Stimulated activated CD8-positive, alpha-beta memory T cell treated with anti-CD3 and anti-CD28 coated beads, Interleukin-7, amount 100 ng/mL, for 1 hour (primary cell): ENCODE measurements at regions not wholly inside any gene's neighbourhood (a gene's known extent, or its start where the extent isn't known, plus 50 kb on each side); places are given as distances from the start of the nearest gene placed in this dataset.
"Not testable (repeated sequence)": the region's sequence is repeated elsewhere in the genome, so short reads cannot be mapped to it uniquely, and the experiment has no call there.

ENCODE experiments used
- DNase-seq, 2 donors: peaks; one replicate each; pipeline ENCODE4 v3.0.0-alpha.2; 2020; ENCODE audit warnings: low read depth in 2 of 2

DNA sequence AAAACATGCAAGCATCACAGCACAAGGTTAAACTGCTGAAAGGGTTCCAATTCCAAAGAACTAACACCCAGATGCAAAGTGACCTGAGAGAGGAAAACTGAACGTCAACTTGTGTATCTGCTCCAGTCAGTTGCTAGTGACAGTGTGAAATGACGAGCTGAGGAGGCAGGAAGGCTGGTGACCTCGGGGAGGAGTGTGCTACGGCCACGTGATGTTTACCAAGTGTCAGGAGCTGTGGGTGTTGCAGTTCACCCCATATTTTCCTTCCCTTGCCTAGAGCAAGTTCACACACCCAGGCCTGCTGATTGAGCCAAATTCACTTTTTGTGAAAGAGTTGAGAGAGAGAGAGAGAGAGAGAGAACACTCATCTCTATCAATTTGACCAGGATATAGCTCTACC is 231.6 kb upstream of the ANKH start:
- DNase-seq = no peak

DNA sequence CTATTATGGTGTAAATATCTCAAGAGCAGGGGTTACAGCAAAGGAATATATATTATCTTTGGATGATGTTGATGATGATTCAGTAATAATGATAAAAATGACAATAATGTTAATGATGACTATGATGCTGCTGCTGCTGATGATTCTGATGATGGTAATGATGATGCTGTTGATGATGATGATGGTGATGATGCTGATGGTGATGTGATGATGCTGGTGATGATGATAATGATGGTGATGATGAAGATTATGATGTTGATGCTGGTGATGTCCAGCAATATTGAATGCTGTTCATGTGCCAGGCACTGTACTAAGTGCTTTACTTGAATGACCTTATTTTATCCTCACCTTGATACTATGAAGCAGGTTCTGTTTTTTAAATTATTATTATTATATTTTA is 226.0 kb upstream of the ANKH start:
- DNase-seq = no peak

DNA sequence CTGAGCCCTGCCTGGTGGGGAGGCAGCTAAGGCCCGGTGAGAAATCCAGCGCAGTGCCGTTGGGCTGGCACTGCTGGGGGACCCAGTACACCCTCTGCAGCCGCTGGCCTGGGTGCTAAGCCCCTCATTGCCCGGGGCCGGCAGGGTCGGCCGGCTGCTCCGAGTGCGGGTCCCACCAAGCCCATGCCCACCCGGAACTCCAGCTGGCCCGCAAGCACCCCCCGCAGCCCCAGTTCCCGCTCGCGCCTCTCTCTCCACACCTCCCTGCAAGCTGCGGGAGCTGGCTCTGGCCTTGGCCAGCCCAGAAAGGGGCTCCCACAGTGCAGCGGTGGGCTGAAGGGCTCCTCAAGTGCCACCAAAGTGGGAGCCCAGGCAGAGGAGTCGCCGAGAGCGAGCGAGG is 225.1 kb upstream of the ANKH start:
- DNase-seq = not testable (repeated sequence)

DNA sequence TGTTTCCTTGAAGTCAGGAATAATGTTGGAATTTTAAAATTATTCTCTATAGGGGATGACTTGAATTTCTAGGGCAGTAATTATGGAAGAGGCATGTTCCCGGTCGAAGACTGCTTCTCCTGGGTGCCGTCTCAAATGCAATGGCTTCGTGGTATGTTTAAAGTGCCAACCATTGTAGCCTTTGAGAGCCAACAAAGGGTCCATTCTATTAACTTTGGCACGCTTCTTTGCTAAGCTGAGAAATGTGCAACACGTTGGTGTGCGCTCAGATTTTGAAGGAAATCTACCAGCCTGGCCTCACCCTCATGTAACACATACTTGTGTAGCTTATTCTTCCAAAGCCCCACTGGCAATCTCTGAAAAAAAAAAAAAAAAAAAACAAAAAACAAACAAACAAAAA is 221.2 kb upstream of the ANKH start:
- no peak for DNase-seq

DNA sequence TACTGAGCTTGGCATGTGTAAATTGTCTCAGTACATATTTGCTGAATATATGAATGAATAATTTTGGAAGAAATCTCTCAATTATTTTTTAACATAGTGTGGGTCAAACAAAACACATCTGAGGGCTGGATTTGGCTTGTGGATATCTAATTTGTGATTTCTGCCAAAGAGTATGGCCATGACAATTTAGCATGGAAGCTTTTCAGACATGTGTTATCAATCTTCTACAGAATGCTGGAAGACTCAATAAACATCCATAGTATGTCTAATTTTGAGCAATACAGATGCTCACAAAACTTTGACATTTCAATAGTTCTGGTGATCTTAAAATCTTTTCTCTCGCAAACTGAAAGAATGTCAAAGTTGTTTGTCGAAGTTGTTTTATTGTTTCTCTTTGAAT is 214.1 kb upstream of the ANKH start:
- no peak for DNase-seq

DNA sequence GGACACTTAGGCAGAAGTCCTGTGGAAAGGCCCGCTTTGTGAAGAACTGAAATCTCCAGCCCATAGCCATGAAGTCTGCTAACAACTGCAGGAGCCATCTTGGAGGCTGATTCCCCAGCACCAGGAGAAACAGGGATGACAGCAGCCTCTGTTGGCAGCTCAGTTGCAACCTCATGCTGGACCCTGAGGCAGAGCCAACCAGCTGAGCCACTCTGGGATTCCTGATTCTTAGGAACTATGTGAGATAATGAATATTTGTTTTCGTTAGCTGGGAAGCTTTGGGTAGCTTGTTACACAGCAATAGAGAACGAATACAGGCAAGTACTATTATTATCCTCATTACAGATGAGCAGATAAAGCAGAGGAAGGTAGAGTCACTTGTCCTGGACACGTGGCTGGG is 210.5 kb upstream of the ANKH start:
- DNase-seq = no peak

DNA sequence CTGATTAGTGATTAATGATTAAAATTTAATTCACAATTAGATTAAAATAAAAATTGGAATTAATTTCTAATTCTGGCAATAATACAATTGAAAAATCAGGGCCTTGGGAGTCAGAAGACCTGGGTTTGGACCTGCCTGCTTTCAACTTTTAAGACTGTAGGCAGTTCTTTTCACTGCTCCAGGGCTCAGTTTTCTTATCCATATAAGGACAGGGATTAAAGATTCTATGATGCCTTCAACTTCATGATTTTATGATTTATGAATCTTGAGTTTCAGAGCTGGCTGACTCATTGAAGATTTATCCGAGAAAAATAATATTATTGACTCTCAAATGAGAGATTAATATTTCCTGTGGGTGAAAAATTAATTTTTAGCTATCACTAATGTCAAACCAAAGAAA is 208.6 kb upstream of the ANKH start:
- DNase-seq = no peak

DNA sequence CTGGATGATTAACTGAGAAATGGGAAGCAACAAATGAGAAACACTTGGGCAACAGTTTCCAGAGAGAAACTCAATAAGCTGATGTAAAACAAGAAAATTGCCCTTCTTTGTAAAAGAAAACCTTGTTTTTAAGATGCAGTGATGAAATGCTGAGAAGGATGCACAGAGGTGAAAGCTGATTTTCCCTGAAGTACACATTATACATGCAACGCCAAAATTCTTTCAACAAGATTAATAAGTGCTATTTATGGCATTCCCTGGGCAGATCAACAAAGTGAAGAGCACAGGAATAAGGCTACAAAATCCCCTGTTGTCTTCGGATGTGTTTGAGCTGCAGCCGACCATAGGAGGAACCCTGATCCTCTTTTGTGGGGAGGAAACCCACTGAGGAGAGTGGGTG is 208.0 kb upstream of the ANKH start:
- DNase-seq = no peak

DNA sequence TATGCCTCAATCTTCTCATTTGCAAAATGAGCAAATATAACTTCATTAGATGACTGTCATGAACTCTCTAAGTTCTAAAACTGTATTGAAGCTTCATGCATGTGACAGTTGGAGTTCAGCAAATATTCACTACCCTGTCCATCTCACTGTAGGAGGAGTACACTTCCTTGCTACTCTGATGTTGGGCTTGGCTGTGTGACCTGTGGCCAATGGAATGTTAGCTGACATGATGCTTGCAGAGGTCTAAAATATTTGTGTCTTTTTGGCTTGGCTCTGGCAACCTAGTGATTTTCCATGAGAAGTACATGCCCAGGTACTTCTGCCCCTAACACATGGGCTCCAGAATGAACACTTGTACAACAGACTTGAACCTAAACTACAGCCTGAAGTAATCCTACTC is 203.1 kb upstream of the ANKH start:
- DNase-seq = no peak

DNA sequence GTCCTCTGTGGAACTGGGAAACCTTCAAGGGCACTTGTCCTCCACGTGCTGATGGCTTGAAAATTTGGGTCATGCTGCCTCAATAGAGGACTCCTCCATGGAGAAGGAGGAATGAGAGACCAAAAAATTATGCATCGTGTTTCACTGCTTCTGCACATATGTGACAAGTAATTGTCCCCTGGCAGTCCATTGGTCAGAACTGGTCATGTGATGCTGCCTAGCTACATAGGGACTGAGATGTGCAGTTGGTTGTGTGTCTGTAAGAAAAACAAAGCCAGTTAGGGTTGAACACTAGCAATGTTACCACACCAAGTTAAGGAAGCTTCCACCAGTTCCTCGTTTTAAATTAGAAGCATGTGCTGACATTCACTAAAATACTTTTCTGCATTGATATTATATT is 201.9 kb upstream of the ANKH start:
- no peak for DNase-seq

DNA sequence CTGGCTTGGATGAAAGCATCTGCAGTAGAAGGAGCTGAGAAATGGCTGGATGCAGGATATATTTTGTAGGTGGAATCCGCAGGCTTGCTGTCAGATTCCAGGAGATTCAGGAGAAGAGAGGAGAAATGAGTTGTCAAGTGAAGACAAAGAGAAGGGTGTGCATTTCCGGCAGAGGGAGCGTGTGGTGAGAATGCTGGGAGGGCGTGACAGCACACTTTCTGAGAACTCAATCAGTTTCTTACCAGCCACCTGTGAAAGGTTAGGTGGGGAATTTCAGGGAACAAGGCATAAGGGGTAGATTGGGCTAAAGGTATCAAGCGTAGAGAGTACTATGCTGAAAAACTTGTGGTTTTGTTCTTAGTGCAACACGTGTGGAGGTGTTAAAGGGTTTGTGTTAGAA is 199.3 kb upstream of the ANKH start:
- no peak for DNase-seq

DNA sequence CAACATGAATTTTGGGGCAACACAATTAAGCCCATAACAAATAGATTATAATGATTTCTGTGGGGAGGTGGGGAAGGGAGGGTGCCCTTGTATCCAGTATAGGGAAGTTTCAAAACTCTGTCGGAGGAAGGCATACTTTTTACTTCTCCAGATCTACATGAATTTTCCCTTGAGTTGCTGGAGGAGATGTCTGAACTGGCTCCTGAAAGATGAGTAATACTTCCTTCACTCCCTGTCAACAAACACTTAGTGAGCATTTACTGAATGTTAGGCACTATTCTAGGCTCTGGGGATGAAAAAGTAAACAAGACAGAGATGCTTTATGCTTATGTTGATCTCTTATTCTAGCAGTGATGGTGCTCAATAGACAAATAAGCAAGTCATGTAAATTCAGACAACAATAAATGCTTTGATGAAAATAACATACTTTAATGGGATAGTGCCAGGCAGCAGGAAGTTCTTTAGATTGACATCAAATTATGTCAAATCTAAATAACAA is 197.9 kb upstream of the ANKH start:
- DNase-seq = no peak

DNA sequence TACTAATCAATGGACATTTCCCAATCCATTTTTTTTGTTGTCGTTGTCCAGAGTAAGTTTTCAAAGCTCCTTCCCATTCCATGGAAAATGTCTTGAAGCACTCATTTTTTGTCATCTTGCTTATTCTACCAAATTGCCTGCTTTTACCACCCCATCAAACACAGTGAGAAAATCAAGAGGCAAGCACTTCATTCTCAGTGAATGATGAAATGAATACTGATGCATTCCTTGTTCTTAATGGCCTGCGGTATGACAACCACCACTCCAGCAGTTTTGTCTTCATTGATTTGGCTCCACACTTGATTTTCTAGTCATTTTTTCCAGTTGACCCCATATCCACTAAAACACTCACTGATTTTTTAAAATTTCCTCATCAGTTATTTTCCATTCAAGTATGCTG is 193.5 kb upstream of the ANKH start:
- no peak for DNase-seq

DNA sequence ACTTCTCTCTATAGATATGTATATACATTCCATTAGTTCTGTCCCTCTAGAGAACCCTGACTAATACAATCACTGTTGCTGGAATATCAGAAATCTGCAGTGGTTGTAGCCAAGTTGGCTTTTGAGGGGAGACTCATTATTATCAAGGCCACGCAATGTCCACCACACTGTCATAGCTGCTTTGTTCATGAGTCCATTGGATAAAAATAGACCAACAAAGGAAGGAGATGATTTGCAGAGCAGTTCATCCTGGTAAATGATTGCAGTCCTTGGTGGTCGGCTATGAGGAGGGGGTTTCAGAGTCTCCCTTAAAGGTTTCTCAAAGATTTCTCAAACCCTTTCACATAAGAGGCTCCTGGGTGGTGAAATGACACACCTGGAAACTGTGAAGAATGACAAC is 192.8 kb upstream of the ANKH start:
- no peak for DNase-seq

DNA sequence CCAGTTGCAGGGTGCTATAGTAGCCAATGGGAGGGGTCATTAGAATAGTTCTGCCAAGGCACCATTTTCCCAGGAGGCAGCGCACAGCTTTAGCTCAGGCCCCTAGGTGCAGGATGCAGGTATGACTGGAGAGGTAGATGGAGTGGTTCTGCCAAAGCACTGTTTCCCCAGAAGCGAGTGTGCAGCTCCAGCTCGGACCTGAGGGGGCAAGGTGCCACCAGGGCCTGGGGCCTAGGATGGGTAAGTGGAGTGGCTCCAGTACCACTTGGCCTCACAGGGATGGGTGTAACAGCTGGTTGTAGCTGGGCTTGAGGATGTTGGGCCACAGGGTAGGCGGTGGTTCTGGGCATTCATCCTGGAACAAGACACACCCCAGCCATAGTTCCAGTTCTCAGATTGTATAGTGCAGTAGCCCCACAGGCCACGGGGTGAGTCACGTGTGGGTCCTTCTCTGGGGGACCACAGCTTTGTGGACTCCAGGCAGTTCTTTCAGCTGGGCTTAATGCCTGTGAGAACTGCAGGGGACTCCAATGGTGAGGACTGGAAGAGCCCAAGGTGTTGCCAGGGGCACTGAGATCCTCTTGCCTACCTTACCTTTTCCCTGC is 185.5 kb upstream of the ANKH start:
- DNase-seq = no peak

DNA sequence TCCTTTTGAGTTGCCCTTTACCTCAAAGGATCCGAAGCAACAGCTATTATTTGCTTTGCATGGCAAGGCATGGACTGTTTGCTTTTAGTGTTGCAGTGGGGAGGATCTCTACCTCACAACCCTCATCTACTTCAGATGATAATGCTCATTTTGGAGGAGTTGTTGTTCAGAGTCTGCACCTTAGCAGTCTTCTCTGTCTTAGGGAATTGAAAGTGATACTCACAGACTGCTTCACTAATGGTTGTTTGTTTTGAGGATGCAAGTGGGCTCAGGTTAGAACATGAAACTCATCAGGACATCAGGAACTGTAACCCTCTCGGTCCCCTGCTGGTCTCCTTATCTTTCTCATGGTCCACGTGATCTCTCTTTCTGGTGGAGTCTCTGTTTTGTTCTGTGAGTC is 172.9 kb upstream of the ANKH start:
- DNase-seq = no peak

DNA sequence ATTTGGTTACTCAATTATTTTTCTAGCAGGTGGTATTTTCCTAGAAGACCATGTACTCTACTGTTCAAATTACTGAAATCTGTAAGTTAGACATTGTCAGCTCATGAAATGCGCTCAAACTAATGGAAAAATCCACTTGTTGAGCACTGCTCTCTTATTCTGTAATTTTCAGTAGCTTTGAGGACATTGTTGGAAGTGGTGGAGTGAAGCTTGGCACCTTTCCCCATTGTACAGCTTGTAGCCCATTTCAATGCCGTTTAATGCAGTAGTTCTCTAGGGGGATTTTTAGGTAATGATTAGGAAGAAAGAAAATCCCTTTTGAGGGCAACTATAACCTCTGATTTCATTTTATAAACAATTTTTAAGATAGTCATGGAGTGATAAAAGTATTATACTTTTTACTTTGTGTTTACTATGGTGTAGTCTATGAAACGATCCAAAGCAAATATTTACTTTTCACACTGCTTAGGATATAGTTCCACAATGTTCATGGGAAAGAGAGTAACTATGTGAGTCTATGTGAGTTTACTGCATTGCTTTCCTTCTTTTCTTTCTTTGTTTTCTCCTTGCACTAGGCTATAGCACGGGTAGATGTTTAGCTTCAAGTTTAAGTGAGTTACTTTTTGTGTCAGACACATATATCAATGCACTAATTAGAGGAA is 165.8 kb upstream of the ANKH start:
- no peak for DNase-seq

DNA sequence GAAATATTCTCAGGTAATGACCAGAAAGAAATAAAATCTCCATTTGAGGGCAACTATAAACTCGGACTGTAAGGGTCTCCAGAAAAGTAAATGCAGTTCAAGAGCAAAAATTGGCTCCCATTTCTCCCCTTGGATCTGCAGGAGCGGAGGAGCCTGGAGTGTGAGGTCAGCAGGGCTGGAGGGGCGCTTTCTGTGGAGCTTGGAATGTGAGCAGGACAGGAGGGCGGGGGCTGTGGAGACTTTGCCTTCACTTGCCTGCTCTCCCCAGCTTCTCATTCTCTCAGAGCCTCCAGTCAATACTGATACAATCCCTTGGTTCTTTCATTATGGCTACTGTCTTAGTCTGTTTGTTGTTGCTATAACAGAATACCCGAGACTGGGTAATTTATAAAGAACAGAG is 162.8 kb upstream of the ANKH start:
- no peak for DNase-seq

DNA sequence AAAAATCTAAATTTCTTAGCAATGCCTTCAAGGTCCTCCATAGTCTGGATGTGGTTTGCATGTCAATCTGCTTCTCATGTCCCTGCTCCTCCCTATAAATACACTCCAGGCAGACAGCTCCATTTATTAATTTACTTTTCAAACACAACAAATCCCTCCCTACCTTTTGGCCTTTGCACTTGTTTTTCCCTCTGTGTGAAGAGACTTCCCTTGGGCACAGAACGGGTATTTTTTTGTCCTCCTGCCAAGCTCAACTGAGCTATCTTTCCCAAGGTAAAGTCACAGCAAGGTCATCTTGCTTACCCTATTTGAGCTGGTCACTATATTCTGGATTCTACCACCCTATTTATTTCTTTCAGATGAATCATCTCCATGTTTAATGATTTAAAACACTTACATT is 159.6 kb upstream of the ANKH start:
- no peak for DNase-seq

DNA sequence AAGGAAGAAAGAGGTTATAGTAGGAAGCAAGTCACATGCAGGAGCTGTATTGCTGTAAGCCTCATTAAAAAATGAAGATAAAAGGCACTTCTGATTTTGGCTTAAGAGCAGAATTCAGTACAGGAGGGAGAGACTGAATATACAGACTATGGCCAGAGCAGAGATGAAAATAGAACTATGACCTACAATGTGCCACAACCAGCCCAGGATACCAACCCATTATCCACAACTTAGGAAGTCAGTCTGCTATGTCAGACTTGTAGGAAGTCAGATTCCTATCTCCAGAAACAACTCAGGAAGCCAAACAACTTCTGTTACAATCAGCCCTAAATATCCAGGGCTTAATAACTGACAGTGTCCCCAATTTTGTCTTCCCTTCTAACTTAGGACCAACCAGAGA is 156.2 kb upstream of the ANKH start:
- no peak for DNase-seq

DNA sequence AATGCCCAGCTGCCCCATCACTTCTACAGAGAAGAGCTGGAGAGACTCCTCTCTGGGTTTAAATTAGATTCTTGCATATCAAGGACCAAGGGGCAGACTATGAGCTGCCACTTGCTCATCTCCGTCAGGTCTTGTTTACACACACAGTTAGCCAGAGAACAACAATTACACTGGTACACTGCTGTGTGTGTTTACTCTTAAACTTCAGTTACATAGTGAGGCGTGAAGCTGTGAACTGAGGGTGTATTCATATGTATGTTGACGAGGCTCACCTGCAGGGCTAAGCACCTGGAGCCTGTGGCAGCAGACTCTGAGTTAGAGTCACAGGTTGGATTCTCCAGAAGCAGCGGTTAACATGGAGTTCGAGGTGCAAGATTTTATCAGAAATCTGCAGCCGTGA is 155.4 kb upstream of the ANKH start:
- no peak for DNase-seq

DNA sequence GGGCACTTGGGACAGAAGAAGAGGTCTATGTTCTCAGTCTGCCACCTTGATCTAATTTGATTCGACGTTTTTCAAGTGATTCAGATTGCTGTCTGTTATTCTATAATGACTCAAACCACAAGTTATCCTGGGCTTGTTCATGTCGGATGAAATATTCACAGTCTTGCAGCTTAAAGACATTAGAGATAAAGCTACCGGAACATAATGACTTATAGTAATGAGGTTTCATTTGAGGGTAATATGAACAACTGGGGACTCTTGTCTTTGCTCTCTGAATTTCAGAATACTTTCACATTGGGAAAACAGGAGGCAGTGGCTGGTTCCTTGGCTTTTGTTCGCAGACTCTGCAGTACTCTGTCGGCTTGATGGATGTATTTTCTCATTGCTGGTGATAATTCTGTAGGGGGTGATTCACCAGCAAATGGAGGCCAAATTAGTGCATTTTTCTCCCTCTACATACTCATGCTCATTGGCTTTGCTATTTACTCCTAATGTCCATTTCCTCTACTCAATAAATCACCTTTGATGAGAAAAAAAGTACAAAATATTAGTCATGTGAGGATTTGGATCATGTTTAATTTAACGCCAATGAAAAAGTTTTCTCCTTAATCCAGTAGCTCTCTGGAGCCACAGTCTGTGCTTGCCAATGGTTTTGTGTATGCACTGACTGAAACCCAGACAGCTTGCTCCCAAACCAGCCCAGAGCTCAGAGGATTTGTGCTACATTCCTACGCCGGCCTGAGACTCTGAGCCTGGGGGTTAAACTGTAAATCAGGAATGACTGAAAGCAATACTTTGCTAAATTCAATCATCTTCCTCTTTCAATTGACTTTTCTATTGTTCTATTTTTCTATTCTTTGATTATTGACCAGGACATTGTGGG is 154.7 kb upstream of the ANKH start:
- DNase-seq = no peak

DNA sequence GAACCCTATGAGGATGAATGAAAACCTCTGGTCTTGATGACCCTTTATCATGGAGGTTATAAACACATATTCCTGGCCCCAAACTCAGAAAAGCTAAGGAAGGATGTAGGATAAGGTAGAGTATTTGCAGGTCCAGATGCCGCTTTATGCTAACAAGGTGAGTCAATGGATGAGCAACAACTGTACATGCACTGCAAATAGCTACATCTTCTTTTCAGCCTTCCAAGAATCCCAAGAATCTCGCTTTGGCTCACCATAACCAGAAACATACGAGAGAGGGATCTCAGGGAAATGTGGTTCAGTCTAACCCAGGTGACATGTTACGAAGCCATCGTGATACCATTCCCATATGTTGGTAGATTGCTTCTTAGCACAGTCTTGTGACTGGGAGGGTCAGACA is 152.3 kb upstream of the ANKH start:
- no peak for DNase-seq
